ENCODE measurements at regions not wholly inside any gene's neighbourhood (a gene's known extent, or its start where the extent isn't known, plus 50 kb on each side); places are given as distances from the start of the nearest gene placed in this dataset.

DNA sequence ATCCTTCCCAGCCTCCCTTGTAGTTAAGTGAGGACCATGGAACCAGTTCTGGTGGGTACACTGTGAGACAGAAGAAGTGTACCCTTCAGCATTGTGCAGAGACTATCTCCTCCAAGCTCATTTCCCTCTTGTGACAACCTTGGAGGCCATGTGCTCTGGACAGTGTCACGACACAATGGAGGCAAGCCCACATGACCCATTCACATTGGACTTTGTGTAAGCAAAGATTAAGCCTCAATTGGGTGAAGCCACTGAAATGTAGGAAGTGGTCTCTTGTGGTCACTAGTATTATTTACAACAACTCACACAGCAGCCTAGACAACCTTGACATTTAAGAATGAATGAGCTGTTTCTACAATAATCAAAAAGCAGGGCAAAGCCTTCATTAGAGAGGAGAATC lies 124.2 kb downstream of the INHBA start:
- no peak for DNase-seq

DNA sequence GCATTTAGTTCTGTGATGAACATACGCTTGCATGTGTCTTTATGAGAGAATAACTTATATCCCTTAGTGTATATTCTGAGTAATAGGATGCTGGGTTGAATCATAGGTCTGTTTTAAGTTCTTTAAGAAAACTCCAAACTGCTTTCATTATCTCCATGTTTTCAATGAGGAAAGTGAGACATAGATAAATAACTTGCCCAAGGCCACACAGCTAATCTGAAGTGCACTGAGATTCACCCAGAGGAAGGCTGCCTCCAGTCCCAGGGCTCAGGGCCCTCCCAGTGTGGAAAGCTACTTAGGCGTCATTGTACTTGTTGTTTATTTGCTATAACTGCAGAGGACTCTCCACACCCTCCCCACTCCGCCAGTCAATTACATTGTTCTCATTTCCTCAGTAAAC lies 126.7 kb downstream of the INHBA start:
- peak; percentile 10 for DNase-seq

GRCh38 chr7:41574377-41574776 lies 128.5 kb downstream of the INHBA start:
- peak; percentile 81 for DNase-seq

- DNase-seq = no peak
These were observed 129.0 kb downstream of the INHBA start for GRCh38 chr7:41573862-41574261.

DNA sequence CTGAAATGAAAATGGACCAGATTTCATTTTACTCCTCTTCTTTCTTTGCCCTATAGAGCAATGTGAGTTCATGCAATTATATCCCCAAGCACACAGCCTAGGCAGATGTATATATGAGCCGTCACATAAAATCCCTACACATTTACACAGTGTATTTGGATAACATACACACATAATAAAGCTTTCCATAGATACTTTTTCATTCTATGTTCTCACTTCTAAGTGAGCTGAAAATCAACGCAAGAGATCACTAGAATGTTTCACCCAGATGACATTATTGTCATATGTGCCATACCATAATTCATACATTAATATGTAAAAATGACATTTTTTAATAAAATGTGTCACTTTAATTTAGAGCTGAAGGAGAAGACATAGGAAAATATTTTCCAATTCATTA lies 129.4 kb downstream of the INHBA start:
- DNase-seq = no peak

GRCh38 chr7:41573015-41573414 lies 129.9 kb downstream of the INHBA start:
- DNase-seq = peak; percentile 73

DNA sequence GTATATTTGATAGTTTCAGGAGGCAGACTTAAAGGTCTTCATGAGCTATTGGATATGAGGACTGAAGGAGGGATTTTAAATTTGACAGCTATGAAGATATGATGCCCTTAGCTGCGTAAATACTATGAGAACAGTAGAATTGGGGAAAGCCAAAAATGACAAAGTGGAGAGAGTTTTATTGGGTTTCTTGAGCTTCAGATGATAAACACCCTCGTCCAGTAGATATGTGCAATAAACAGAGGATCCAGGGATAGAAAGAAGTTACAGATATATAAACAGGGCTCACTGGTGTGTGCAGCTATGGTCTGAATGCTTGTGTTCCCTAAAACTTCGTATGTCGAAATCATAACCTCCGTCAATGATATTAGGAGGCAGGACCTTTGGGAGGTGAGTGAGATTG lies 131.3 kb downstream of the INHBA start:
- DNase-seq = no peak

- DNase-seq = no peak
These were observed 132.1 kb downstream of the INHBA start for GRCh38 chr7:41570766-41571165.

DNA sequence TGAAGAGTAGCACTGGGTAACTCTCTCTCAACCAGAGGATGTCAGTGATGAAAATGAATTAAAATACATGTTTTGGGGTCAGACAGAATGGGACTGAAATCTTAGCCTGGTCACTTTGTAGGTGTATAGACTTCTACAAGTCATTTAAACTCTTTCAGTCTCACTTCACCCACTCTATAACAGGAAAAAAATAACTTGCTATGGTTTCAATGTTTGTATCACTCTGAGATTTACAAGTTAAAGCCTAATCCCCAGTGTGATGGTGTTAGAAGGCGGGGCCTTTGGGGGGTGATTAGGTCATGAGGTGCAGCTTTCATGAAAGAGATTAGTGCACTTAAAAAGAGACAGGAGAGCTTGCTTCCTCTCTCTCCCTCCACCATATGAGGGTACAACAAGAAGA lies 134.8 kb downstream of the INHBA start:
- DNase-seq = no peak

GRCh38 chr7:41567731-41568114 lies 135.2 kb downstream of the INHBA start:
- DNase-seq = peak; percentile 69

DNA sequence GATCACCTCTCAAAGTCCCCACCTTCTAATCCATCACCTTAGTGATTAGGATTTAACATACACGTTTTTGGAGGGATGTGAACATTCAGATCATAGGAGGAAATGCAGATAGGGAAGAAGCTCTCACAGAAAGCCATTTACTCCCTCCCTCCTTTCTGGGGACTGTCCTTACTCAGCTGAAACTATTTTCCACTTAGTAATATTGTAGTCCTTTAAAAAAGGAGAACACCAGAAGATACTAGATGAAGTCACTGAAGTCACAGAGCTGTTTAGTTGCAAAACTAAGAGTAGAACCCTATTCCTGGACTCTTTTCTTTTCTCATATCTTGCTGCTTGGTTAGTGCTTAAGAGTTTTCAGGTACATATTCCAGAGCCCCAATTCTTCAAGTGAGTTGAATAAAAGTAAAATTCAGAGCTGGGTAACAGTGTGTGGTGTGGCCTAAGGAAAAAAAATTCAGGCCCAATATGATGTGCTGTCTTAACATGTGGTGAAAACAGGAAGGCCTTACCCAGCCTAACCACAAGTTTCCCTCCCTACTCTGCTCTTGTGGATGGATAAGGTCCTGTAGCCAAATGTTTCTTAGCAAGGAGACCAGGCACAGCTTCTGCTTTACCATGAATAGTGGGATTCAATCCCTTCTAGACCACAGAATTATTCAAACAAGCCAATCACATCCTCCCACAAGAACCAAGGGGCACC lies 135.7 kb downstream of the INHBA start:
- peak; percentile 36 for DNase-seq

GRCh38 chr7:41566581-41566980 lies 136.3 kb downstream of the INHBA start:
- DNase-seq = no peak

DNA sequence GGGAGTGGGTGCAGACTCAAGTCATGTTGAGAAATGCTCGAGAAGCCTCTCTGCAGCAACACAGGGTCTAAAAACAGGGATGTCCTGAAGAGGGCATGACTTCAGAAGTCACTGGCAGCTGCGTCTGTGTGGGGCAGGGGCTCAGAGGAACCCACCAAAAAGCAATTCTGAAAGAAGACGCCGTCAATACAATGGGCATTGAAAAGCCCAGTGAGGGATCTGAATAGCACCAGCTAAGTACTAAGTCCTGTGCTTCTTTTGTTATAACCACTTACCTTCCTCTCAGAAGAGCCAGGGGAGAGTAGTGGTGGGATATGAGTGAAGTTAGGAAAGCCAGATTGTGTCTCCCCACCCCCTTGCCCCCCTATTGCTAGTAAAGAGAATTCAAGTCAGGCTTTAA lies 137.2 kb downstream of the INHBA start:
- DNase-seq = no peak

DNA sequence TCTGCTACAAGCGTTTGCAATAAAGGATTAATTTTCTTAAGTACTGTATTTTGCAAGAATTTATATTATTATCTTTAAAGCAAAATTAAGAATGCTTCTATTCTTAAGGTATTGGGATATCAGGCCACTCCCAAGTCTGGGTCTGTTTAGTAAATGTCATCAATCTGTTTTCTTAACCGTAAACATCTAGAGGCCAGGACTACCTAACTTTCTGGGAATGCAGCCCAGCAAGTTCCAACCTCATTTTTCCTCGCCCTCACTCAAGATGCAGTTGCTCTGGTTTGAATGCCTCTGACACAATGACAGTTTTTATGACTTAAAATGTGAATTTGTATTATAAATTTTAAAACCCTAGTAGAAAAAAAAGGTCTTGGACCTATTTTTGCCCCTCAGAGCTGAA lies 143.5 kb downstream of the INHBA start:
- no peak for DNase-seq

DNA sequence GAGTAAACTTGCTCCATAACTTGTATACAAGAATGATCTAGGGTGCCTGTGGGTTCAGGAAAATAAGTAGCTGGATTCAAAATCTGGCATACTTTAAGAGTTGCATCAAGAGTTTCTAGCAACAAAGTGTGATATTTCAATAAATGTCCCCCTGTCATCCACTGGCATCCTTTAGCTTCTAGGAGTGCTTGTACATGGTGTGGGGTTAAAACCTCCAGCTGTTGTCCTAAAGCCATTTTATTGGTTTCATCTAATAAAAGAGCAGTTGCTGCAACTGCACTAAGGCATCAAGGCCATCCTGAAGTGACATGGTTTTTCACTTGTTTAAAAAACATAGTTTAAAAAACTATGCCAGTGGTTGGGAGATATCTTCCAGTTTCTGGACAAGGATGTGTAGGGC lies 148.4 kb downstream of the INHBA start:
- DNase-seq = no peak

DNA sequence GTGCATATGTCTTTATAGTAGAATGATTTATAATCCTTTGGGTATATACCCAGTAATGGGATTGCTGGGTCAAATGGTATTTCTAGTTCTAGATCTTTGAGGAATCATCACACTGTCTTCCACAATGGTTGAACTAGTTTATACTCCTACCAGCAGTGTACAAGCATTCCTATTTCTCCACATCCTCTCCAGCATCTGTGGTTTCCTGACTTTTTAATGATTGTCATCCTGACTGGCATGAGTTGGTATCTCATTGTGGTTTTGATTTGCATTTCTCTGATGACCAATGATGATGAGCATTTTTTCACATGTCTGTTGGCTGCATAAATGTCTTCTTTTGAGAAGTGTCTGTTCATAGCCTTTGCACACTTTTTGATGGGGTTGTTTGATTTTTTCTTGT lies 152.8 kb downstream of the INHBA start:
- DNase-seq = peak; percentile 13

- peak; percentile 51 for DNase-seq
These were observed 158.6 kb downstream of the INHBA start for GRCh38 chr7:41544241-41544640.

GRCh38 chr7:41540601-41541000 lies 162.3 kb downstream of the INHBA start:
- DNase-seq = no peak

GRCh38 chr7:41538810-41539724 lies 163.8 kb downstream of the INHBA start:
- peak; percentile 15 for DNase-seq

DNA sequence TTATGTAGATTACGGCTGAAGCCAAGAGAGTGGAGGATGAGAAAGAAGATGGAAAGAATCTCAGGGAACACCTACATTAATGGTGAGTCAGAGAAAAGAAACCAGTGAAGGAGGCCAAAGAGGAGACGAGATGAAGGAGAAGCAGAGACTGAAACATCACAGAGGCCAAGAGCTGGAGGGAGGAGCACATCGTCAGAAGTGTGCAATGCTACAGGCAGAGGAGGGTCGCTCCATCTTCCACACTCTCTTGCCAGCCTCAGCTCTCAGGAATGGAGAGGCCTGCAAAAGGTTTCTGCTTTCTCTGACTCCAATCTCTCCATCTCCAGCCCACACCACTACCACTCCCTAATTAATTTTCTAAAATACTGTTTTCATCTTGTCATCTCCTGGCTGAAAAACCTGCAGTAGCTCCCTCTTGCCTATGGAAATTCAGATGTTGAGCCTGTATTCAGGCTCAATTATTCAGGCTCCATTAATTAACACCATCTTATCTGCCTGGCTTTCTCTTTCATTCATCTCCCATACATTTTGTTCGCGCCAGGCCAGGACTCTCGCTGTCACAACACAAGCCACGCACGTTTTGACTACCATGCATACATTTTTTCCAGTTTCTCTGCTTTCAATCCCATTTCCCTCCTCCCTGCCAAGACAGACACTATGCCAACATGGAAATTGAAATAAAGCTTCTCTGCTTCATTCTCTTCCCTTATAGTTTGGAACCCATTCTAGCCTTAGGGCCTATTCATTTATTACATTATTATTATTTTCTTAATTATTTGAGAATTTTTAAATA lies 165.8 kb downstream of the INHBA start:
- DNase-seq = no peak

DNA sequence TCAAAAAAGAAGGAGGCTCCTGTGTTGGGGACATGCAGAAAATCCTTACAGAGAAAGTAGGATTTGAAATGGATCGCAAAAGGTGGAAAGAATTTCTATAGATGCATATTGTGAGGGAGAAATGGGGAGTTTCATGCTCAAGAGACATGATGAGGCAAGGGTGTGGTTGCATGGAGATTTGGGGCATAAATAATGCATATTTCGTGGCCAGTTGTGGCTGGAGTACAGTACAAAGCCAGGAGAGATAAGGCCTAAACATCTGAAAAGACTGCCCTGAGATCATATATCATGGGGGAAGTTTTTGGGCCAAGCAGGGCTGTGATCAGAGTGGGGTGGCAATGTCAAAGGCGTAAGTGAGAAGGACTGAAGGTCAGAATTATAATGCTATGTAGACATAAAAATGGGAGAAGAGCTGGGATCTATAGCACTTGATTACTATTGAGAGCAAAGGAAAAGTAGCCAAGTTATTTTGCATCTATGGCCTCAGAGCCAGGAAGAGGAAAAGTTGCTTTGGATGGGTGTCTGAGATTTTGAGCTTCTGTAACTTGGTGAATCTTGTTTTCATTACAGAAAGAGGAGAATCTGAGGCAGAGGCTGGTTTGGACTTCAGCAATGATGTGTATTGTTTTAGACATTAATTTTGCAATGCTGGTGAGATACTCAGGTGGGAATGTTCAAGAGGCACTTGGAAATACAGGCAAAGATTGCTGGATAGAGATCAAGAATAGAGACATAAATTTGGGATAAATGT lies 166.6 kb downstream of the INHBA start:
- DNase-seq = no peak

DNA sequence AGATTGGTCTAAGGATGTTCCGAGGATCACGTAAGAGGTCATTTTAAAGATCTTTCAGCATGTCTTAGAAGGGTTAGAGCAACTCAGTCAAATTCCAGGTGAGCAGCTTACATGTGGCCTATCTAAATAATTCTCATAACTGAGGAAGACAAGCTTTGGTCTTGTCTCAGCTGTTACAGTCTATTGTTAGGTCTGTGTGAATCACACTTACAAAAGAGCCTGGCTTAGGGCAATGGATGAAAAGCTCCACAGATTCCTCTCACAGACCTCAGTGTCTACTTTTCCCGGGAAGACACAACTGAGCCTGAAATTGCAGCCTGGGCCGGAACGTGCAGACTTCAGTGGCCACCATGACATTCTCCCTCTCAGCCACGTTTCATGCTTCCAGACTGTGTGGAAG lies 173.1 kb downstream of the INHBA start:
- no peak for DNase-seq

DNA sequence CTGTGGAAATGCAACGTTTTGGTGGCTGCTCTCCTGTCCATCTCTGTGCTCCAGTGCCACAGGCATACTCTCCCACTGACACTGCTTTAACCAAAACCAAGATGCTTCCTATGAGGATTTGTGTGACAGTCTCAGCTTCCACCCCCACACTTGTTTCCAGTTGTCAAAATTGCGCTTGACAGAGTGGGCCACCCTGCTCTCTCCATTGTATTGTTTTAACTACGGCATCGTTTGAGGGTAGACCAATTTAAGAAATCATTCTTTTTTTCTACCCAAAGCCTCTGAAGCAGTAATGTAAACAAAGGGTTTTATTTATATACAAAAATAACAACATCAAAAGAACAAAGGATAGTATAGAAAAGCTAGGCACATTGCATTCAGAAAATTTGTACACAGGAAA lies 178.0 kb downstream of the INHBA start:
- no peak for DNase-seq

Data from HCEC 1CT (cell line).